Left kidney (tissue), 1 donor: ENCODE measurements at regions not wholly inside any gene's neighbourhood (a gene's known extent, or its start where the extent isn't known, plus 50 kb on each side); places are given as distances from the start of the nearest gene placed in this dataset.
A peak's percentile ranks its signal among the peaks of the same experiment; 100 is the strongest.
"Not testable (repeated sequence)": the region's sequence is repeated elsewhere in the genome, so short reads cannot be mapped to it uniquely, and the experiment has no call there.

Experiments
- DNase-seq: peaks from one replicate; pipeline ENCODE4 v3.0.0-alpha.2; 2013

GRCh38 chr15:58357529-58358476 is 74.0 kb upstream of the LIPC start:
- no peak for DNase-seq

- DNase-seq = no peak
Observed at GRCh38 chr15:58360421-58361090, 71.2 kb upstream of the LIPC start.

GRCh38 chr15:58361273-58361759 is 70.5 kb upstream of the LIPC start:
- no peak for DNase-seq

- DNase-seq = no peak
Observed at GRCh38 chr15:58362262-58362922, 69.4 kb upstream of the LIPC start.

GRCh38 chr15:58363118-58363517 is 68.7 kb upstream of the LIPC start:
- DNase-seq = not testable (repeated sequence)

GRCh38 chr15:58363673-58364072 is 68.1 kb upstream of the LIPC start:
- DNase-seq = not testable (repeated sequence)

- not testable (repeated sequence) for DNase-seq
Observed at GRCh38 chr15:58365098-58365497, 66.7 kb upstream of the LIPC start.

GRCh38 chr15:58369261-58369701 is 62.5 kb upstream of the LIPC start:
- peak; percentile 73 for DNase-seq

- DNase-seq = no peak
Observed at GRCh38 chr15:58369956-58370355, 61.8 kb upstream of the LIPC start.

- no peak for DNase-seq
Observed at GRCh38 chr15:58374147-58374546, 57.6 kb upstream of the LIPC start.

GRCh38 chr15:58377193-58377592 is 54.6 kb upstream of the LIPC start:
- DNase-seq = no peak

GRCh38 chr15:58378241-58379085 is 53.3 kb upstream of the LIPC start:
- no peak for DNase-seq

GRCh38 chr15:58379454-58379853 is 52.3 kb upstream of the LIPC start:
- DNase-seq = not testable (repeated sequence)

- DNase-seq = no peak
Observed at GRCh38 chr15:58380280-58380945, 51.4 kb upstream of the LIPC start.

- no peak for DNase-seq
Observed at GRCh38 chr15:58381697-58382096, 50.1 kb upstream of the LIPC start.
